H9 (cell line): ENCODE measurements at regions not wholly inside any gene's neighbourhood (a gene's known extent, or its start where the extent isn't known, plus 50 kb on each side); places are given as distances from the start of the nearest gene placed in this dataset.
A peak's percentile ranks its signal among the peaks of the same experiment; 100 is the strongest.

ENCODE experiments used
- DNase-seq: peaks from one replicate; pipeline ENCODE4 v3.0.0-alpha.2; 2017
- H2AFZ ChIP-seq: one replicate; pipeline ENCODE4 v1.6.1; 2013; ENCODE audit warnings: mild to moderate bottlenecking, low read length, control low read depth, moderate library complexity
- H2AK5ac ChIP-seq: 2 replicates; pipeline ENCODE4 v1.6.1; 2013; ENCODE audit warnings: low read length, control low read depth, mixed read lengths; ENCODE audit not compliant: insufficient read length
- H2BK120ac ChIP-seq: one replicate; pipeline ENCODE4 v1.6.1; 2013; ENCODE audit warnings: low read depth, mild to moderate bottlenecking, low read length, control low read depth, inconsistent platforms; ENCODE audit not compliant: poor library complexity, severe bottlenecking
- H2BK12ac ChIP-seq: 2 replicates; pipeline ENCODE4 v1.6.1; 2013; ENCODE audit warnings: low read length, control low read depth, mixed read lengths, low read depth; ENCODE audit not compliant: insufficient read length
- H2BK15ac ChIP-seq: 2 replicates; pipeline ENCODE4 v1.6.1; 2013; ENCODE audit warnings: low read depth, low read length, control low read depth
- H2BK20ac ChIP-seq: one replicate; pipeline ENCODE4 v1.6.1; 2013; ENCODE audit warnings: low read depth, mild to moderate bottlenecking, low read length, control low read depth, inconsistent platforms; ENCODE audit not compliant: poor library complexity, severe bottlenecking
- H2BK5ac ChIP-seq: 2 replicates; pipeline ENCODE4 v1.6.1; 2013; ENCODE audit warnings: low read length, control low read depth, mixed read lengths; ENCODE audit not compliant: insufficient read length
- H3K14ac ChIP-seq: 2 replicates; pipeline ENCODE4 v1.6.1; 2013; ENCODE audit warnings: low read length, control low read depth; ENCODE audit not compliant: insufficient read depth
- H3K18ac ChIP-seq: 2 replicates; pipeline ENCODE4 v1.6.1; 2013; ENCODE audit warnings: low read depth, mild to moderate bottlenecking, mixed read lengths, low read length, control low read depth; ENCODE audit not compliant: insufficient read length
- H3K23ac ChIP-seq: 2 replicates; pipeline ENCODE4 v1.6.1; 2013; ENCODE audit warnings: low read length, control low read depth, mixed read lengths, low read depth; ENCODE audit not compliant: insufficient read length
- H3K23me2 ChIP-seq: 2 replicates; pipeline ENCODE4 v1.6.1; 2013; ENCODE audit warnings: low read depth, mild to moderate bottlenecking, mixed read lengths, low read length, control low read depth; ENCODE audit not compliant: insufficient read length, poor library complexity, severe bottlenecking
- H3K27ac ChIP-seq: 2 replicates; pipeline ENCODE4 v1.5.1; 2013; ENCODE audit warnings: low read length, control low read depth, mixed read lengths, low read depth; ENCODE audit not compliant: insufficient read length
- H3K27me3 ChIP-seq: 2 replicates; pipeline ENCODE4 v1.6.1; 2013; ENCODE audit warnings: low read length, control low read depth, inconsistent platforms; ENCODE audit not compliant: insufficient read depth
- H3K4ac ChIP-seq: 2 replicates; pipeline ENCODE4 v1.6.1; 2013; ENCODE audit warnings: low read depth, mild to moderate bottlenecking, control low read depth, inconsistent platforms, low read length, moderate library complexity
- H3K4me1 ChIP-seq: 2 replicates; pipeline ENCODE4 v1.6.1; 2013; ENCODE audit warnings: low read length, control low read depth, inconsistent platforms; ENCODE audit not compliant: insufficient read depth
- H3K4me2 ChIP-seq: 2 replicates; pipeline ENCODE4 v1.6.1; 2013; ENCODE audit warnings: low read length, control low read depth, mixed read lengths; ENCODE audit not compliant: insufficient read length, insufficient read depth
- H3K56ac ChIP-seq: 2 replicates; pipeline ENCODE4 v1.6.1; 2013; ENCODE audit warnings: low read depth, mild to moderate bottlenecking, mixed read lengths, low read length, control low read depth; ENCODE audit not compliant: insufficient read length
- H3K79me1 ChIP-seq: 2 replicates; pipeline ENCODE4 v1.6.1; 2013; ENCODE audit warnings: low read depth, mild to moderate bottlenecking, moderate library complexity, low read length, control low read depth, inconsistent platforms; ENCODE audit not compliant: insufficient read depth, poor library complexity, severe bottlenecking
- H3K79me2 ChIP-seq: 2 replicates; pipeline ENCODE4 v1.6.1; 2013; ENCODE audit warnings: low read length, control low read depth, inconsistent platforms; ENCODE audit not compliant: insufficient read depth
- H3K9ac ChIP-seq: 2 replicates; pipeline ENCODE4 v1.6.1; 2013; ENCODE audit warnings: low read length, control low read depth, mixed read lengths; ENCODE audit not compliant: insufficient read length; ENCODE audit errors: extremely low read depth
- H3K9me3 ChIP-seq: one replicate; pipeline ENCODE4 v1.6.1; 2013; ENCODE audit warnings: low read depth, low read length, inconsistent platforms; ENCODE audit not compliant: control insufficient read depth
- H3T11ph ChIP-seq: one replicate; pipeline ENCODE4 v1.6.1; 2013; ENCODE audit warnings: mild to moderate bottlenecking, low read length, control low read depth, inconsistent platforms
- H4K20me1 ChIP-seq: one replicate; pipeline ENCODE4 v1.6.1; 2013; ENCODE audit not compliant: control insufficient read depth, insufficient read length, insufficient read depth
- H4K5ac ChIP-seq: 2 replicates; pipeline ENCODE4 v1.6.1; 2013; ENCODE audit warnings: low read depth, mild to moderate bottlenecking, mixed read lengths, low read length, control low read depth; ENCODE audit not compliant: insufficient read length
- H4K8ac ChIP-seq: replicated peaks from 2 replicates; pipeline ENCODE4 v1.6.1; 2013; ENCODE audit warnings: low read length, control low read depth, mixed read lengths, low read depth; ENCODE audit not compliant: insufficient read length
- H4K91ac ChIP-seq: 2 replicates; pipeline ENCODE4 v1.6.1; 2013; ENCODE audit warnings: low read depth, mild to moderate bottlenecking, moderate library complexity, mixed read lengths, low read length, control low read depth; ENCODE audit not compliant: insufficient read length
- H3K27ac Mint-ChIP-seq, 3 experiments: 2 replicates in 2 of 3; 3 replicates in 1 of 3; pipeline ENCODE4 v1.8.0; 2020 to 2021; ENCODE audit warnings: mixed read lengths in 3 of 3, mild to moderate bottlenecking in 1 of 3, moderate library complexity in 1 of 3
- H3K27me3 Mint-ChIP-seq: 2 replicates; pipeline ENCODE4 v1.8.0; 2021; ENCODE audit warnings: low read depth, mild to moderate bottlenecking, moderate library complexity, mixed read lengths
- H3K36me3 Mint-ChIP-seq, 3 experiments: 2 replicates in 2 of 3; 3 replicates in 1 of 3; pipeline ENCODE4 v1.8.0; 2020 to 2021; ENCODE audit warnings: low read depth in 3 of 3, mixed read lengths in 3 of 3; ENCODE audit not compliant: insufficient read depth in 1 of 3
- H3K4me1 Mint-ChIP-seq, 2 experiments: 2 replicates each; pipeline ENCODE4 v1.8.0; 2020; ENCODE audit warnings: mixed read lengths in 2 of 2
- H3K4me3 Mint-ChIP-seq, 2 experiments: 2 replicates in 1 of 2; 3 replicates in 1 of 2; pipeline ENCODE4 v1.8.0; 2020 to 2021; ENCODE audit warnings: mild to moderate bottlenecking in 2 of 2, mixed read lengths in 2 of 2, moderate library complexity in 1 of 2
- H3K9me3 Mint-ChIP-seq, 2 experiments: 2 replicates in 1 of 2; 3 replicates in 1 of 2; pipeline ENCODE4 v1.8.0; 2020; ENCODE audit warnings: mild to moderate bottlenecking in 2 of 2, mixed read lengths in 2 of 2, moderate library complexity in 1 of 2
- CTCF ChIP-seq: fragments of 200-600 bp; sonication (generic); conservative IDR thresholded peaks from 3 replicates; pipeline ENCODE4 v1.8.0; 2021; ENCODE audit warnings: antibody characterized with exemption, mild to moderate bottlenecking
- WGBS: extraction: QIAGEN DNeasy Blood & Tissue Kit; methylation state at CpG from one replicate; pipeline ENCODE4 v1.1.7; 2013; ENCODE audit warnings: missing lambda C conversion rate, low lambda C conversion rate, mixed read lengths; ENCODE audit not compliant: insufficient read length; ENCODE audit errors: extremely low coverage; 5-methylcytosine and 5-hydroxymethylcytosine counted together

GRCh38 chr2:81195774-81196382 is 891.3 kb upstream of the LRRTM1 start:
- Histone ChIP-seq H3K23ac (no peak overlapping the region), H2BK12ac (no peak overlapping the region), H3K4me1 (no peaks in the 10 kb centered on the region), H2BK120ac (no peak overlapping the region), H2AFZ (no peak overlapping the region), H3K9me3 (no peaks in the 10 kb centered on the region), H3K9ac (no peak overlapping the region), H4K20me1 (no peaks in the 10 kb centered on the region), H3K14ac (no peak overlapping the region), H4K8ac (no peak overlapping the region), H3K27ac (no peak overlapping the region), H2BK5ac (no peak overlapping the region), H3K79me2 (no peaks in the 10 kb centered on the region), H4K91ac (no peak overlapping the region), H3K4ac (no peak overlapping the region), H4K5ac (no peak overlapping the region), H3K27me3 (no peaks in the 10 kb centered on the region), H2AK5ac (no peak overlapping the region), H3T11ph (no peak overlapping the region), H2BK20ac (no peak overlapping the region), H3K18ac (no peak overlapping the region), H3K56ac (no peak overlapping the region), H2BK15ac (no peak overlapping the region), H3K79me1 (no peaks in the 10 kb centered on the region), H3K4me2 (no peak overlapping the region), H3K23me2 (no peaks in the 10 kb centered on the region)
- no peak overlapping the region for H3K27ac Mint-ChIP-seq
- WGBS: no CpG with 5 or more reads among the region's 19 CpGs
- H3K36me3 Mint-ChIP-seq: peaks cover 0 to 7% (median 0%) of the 10 kb centered on the region in 3 experiments; a peak in 3 of 7 replicates
- no peak for TF ChIP-seq CTCF
- peak; percentile 31 for DNase-seq
- H3K4me3 Mint-ChIP-seq: no peak overlapping the region
- H3K4me1 Mint-ChIP-seq: no peaks in the 10 kb centered on the region
- peaks cover 7 to 10% of the 10 kb centered on the region in 2 experiments; a peak in 2 of 5 replicates for H3K9me3 Mint-ChIP-seq
- H3K27me3 Mint-ChIP-seq: no peaks in the 10 kb centered on the region; the same call in 1 of the 2 replicates
